ENCODE measurements at regions not wholly inside any gene's neighbourhood (a gene's known extent, or its start where the extent isn't known, plus 50 kb on each side); places are given as distances from the start of the nearest gene placed in this dataset.

DNA sequence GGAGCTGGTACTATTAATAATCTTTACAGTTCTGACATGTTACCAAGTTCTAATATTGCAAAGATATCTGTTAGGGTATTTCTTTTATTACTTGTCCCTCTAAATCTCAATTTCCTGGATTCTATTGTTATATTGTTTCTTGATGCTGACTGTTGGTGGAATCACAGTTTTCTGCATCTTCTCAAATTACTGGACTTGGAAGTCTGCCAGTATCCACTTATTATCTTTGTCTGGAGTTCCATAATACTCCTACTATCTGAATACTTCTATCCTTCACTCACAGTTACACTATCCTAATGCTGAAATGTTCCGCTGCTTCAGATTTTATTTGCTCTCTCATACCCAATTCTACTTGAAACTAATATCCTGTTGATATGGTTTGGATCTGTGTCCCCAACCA, 1985.7 kb upstream of the PRR20A start:
- TF ChIP-seq ARNTL (CRISPR knock-in tag; IDR thresholded peaks at IDR 0.05; ENCODE audit: borderline replicate concordance, low read depth) (no peak), ZNF8 (CRISPR knock-in tag; IDR thresholded peaks at IDR 0.05) (no peak), ZNF70 (CRISPR knock-in tag; IDR thresholded peaks at IDR 0.05) (no peak)
